NK-92 treated with Interleukin-12 subunit alpha and Interleukin-12 subunit beta, amount 100 ng/mL, for 24 hours (cell line): ENCODE measurements at regions not wholly inside any gene's neighbourhood (a gene's known extent, or its start where the extent isn't known, plus 50 kb on each side); places are given as distances from the start of the nearest gene placed in this dataset.
"Not testable (repeated sequence)": the region's sequence is repeated elsewhere in the genome, so short reads cannot be mapped to it uniquely, and the experiment has no call there.

Experiments
- DNase-seq: peaks from one replicate; lab custom pipeline; 2025; lab: John Stamatoyannopoulos, UW

GRCh38 chr3:125645616-125646015, 50.3 kb upstream of the OSBPL11 start:
- DNase-seq: no peak

- DNase-seq: no peak
Measured at GRCh38 chr3:125646581-125646980, 51.3 kb upstream of the OSBPL11 start.

DNA sequence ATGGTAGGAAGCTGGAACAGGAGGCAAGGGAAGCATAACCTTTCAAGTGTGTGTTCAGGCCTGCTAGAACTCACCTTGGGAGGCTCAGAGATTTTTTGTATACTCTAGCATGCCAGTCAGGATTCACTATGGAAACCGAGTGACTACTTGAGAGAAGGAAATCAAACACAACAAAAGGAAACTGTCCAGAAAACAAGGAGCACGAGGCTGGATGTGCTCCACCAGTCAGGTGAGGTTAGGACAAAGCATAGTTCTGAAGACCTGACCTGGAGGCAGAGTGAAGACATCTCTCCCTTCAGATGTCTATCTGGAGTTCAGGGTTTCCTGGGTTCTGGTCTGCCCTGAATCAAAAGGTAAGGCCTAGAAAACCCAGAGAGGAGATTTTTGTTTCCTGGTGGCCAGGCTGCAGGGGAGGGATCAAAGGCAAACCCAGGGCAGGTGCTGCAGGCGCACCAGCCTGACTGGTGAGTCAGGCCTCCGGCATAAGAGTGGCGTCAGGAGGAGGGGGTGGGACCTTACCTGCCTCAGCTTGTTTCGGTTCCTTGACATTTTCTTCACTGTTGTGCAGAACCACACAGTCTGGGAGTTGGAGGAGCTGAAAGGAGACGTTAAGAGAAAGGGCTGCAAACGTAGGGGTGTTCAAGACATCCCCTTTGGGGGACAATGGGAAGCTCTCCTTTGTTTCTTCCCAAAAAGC, 52.2 kb upstream of the OSBPL11 start:
- DNase-seq: no peak

DNA sequence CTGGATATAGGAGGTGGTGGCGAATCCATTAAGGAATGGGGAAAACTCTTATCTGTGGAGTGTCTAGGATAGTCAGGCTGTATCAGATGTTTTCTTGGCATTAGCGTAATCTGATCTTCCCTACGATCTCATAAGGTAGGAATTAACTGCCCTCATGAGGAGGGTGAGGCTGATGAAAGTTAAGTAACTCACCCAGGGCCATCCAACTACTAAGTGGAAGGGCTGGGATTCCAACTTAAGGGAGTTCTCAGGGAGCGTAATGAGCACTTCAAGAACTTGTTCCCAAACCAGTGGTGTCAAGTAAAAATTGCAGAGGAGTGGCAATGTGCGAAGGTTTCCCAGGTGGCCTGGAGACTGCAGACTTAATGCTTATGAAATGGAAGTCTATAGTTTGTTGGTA, 55.9 kb upstream of the OSBPL11 start:
- no peak for DNase-seq

GRCh38 chr3:125652349-125652748, 57.1 kb upstream of the OSBPL11 start:
- no peak for DNase-seq

DNA sequence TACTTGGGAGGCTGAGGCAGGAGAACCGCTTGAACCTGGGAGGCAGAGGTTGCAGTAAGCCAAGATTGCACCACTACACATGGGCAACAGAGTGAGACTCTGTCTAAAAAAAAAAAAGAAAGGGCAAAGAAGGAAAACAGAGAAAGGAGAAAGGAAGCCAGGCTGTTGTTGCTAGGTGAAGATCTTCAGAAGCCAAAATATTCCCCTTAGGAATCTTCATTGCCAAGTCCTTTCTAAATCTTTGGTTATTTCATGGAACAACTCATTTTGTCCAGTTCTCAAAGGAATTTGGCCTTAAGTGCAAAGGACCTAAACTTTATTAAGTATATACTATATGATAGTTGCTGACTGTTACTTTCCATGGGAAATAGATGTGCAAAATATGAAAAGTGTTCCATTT, 59.2 kb upstream of the OSBPL11 start:
- DNase-seq: no peak

DNA sequence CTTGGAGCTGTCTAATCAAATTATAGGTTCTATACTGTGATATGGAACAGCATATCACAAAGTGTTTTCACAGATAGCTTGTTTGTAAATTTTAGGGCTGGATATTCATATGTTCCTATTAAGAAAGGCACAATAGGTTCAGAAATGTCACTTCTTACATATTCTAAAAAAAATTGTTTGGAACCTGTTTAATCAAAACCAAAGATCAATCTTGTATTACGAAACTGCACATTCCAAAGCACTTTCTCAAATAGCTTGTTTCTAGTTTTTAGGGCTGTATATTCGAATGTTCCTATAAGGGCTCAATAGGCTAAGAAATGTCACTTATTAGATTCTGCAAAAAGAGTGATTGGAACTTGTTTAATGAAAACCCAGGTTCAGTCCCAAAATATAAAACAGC, 67.4 kb upstream of the OSBPL11 start:
- no peak for DNase-seq

GRCh38 chr3:125670352-125670751, 75.1 kb upstream of the OSBPL11 start:
- DNase-seq: no peak

DNA sequence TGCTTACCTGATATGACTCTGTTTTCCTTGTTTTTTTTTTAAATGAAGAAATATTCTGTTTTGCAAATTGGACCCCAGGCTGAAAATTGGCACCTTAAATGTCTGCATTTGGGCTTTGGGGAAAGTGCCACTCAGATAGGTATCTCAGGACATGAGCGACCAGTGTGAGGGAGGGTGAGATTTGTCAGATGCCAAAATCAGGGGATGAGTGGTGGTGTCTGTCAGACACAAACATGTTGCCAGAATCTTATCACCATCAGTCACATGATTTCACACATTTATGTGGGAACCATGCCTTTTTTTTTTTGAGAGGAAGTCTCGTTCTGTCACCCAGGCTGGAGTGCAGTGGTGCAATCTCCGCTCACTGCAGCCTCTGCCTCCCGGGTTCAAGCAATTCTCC, 75.6 kb upstream of the OSBPL11 start:
- no peak for DNase-seq

- no peak for DNase-seq
Measured at GRCh38 chr3:125671461-125672243, 76.4 kb upstream of the OSBPL11 start.

- DNase-seq: no peak
Measured at GRCh38 chr3:125675791-125676190, 80.5 kb upstream of the OSBPL11 start.

DNA sequence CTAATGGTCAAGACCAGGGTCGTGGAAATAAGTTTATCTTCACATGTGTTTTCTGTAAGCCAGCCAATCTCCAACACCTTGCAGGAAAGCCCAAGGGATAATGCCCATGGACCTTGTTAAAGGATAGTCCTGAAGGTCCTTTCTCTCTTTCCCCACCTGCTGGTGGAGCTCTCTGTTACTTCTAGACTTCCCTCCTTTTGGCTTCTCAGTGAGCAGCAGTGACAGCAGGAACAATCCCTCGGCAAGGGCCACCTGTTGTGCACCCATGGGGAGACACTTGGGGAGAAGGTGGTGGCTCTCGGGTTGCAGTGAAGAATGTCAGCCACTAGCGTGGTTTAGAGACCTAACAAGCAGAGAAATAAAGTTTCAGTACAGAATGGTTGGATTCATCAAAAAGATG, 84.0 kb upstream of the OSBPL11 start:
- DNase-seq: no peak

DNA sequence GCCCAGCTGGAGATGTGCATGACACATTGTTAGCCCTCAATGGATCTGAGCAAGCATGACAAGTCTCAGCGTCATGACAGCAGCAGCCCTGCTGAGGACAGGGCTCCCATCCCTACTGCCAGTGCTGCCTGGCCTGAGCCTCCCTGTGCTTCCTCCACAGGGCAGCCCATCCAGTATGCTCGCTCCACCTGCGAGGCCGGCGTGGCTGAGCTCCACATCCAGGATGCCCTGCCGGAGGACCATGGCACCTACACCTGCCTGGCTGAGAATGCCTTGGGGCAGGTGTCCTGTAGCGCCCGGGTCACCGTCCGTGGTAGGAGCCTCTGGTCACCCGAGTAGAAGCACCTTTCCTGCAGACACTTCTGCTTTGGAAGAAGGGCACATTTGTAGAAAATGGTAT, 85.8 kb upstream of the OSBPL11 start:
- no peak for DNase-seq

DNA sequence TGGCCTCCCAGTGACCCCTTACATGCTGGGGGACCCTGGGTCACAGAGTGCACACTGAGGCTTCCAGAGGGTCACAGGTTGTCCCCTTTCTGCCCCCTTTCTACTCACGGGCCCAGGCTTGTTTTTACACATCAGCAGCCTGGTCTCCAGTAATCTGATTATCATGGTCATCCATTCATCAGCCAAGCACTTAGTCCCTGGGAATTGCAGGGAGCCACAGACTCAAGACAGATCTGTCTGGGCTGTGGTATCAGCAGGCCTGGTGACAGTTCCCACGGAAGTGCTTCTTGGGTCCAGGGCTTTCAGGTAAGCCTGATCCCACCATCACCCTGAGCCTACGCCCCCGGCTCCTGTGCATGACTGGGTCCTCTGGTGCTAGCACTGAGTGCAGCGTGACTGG, 86.6 kb upstream of the OSBPL11 start:
- DNase-seq: not testable (repeated sequence)

- DNase-seq: not testable (repeated sequence)
Measured at GRCh38 chr3:125682610-125683009, 87.3 kb upstream of the OSBPL11 start.

GRCh38 chr3:125683067-125683829, 88.0 kb upstream of the OSBPL11 start:
- DNase-seq: no peak

- no peak for DNase-seq
Measured at GRCh38 chr3:125684199-125684598, 88.9 kb upstream of the OSBPL11 start.

- DNase-seq: not testable (repeated sequence)
Measured at GRCh38 chr3:125685741-125686140, 90.4 kb upstream of the OSBPL11 start.

GRCh38 chr3:125692361-125692760, 97.1 kb upstream of the OSBPL11 start:
- no peak for DNase-seq

- DNase-seq: no peak
Measured at GRCh38 chr3:125693887-125694286, 98.6 kb upstream of the OSBPL11 start.

DNA sequence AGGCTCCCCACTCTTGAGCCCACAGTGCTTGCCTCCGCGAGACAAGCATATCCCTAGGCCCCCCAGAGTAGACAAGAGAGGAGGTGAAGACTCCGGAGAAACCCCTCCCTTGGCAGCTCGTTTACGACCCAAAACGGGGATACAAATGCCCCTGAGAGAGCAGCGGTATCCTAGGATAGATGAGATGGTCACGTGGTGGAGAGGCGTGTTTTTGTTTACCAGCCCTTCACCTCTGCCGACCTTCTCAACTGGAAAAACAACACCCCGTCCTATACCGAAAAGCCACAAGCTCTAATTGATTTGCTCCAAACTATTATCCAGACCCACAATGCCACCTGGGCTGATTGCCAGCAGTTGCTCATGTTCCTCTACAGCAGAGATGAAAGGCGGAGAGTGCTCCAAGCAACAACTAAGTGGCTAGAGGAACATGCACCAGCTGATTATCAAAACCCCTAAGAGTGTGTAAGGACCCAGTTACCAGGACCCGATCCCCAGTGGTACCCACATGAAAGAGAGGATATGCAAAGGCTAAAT, 99.5 kb upstream of the OSBPL11 start:
- DNase-seq: no peak

GRCh38 chr3:125695688-125696087, 100.4 kb upstream of the OSBPL11 start:
- DNase-seq: no peak

DNA sequence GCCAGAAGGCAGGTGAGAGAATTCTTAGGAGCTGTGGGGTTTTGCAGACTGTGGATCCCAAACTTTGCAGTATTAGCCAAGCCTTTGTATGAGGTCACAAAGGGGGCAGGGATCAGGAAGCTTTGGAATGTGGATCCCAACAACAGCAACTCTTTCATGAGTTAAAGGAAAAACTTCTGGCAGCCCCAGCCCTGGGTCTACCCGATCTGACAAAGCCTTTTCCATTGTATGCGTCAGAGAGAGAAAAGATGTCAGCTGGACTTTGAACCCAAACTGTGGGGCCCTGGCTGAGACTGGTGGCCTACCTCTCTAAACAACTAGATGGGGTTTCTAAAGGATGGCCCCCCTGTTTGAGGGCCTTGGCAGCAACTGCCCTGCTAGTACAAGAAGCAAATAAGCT, 101.8 kb upstream of the OSBPL11 start:
- DNase-seq: not testable (repeated sequence)
